Heart left ventricle (tissue), 13 donors: ENCODE measurements at regions not wholly inside any gene's neighbourhood (a gene's known extent, or its start where the extent isn't known, plus 50 kb on each side); places are given as distances from the start of the nearest gene placed in this dataset.

Source experiments
- POLR2A ChIP-seq, 2 donors: fragments of 450-650 bp; IDR thresholded peaks; one replicate each; pipeline ENCODE4 v1.6.1; 2017; ENCODE audit warnings: antibody characterized with exemption in 2 of 2, mild to moderate bottlenecking in 2 of 2, moderate library complexity in 2 of 2
- TF ChIP-seq, protein P1 (sequence below), 12 donors: fragments of 200-600 bp; sonication (generic) in 4 of 12; IDR thresholded peaks; one replicate each; pipeline versions ENCODE4 v1.5.0 to v1.8.0; 2018 to 2022; ENCODE audit warnings: antibody characterized with exemption in 12 of 12, mild to moderate bottlenecking in 5 of 12
- donor health status: ischemic (EF 13 %, LVEDD 7.1; RV severe dilation, severe dysfunction).
- donor health status: DM: no; HTN: yes; CAD: no.
- donor health status: DM: no; HTN: no; CAD: no.
- donor health status: ischemic (EF 25% LVEDD 6.9; RV normal size, moderate dysfunction).
- donor health status: ischemic (EF 25% LVEDD 5.7; RV mildly dilated, moderate dysfunction).
- donor health status: ischemic (EF 35%, LVEDD 5.7; RV mildly dilated, moderate dysfunction).
- donor health status: nonischemic (EF 11% LVEDD 7.7; RV severe dilation, severe dysfunction).
- donor health status: DM: yes; HTN: yes; CAD: no.
- donor health status: PGD.
- donor health status: ischemic (EF 29% LVEDD 5.4; RV normal size, mild dysfunction).
- donor health status: nonischemic (EF 23%, LVEDD 6.1; RV moderate dilation, normal function).

DNA sequence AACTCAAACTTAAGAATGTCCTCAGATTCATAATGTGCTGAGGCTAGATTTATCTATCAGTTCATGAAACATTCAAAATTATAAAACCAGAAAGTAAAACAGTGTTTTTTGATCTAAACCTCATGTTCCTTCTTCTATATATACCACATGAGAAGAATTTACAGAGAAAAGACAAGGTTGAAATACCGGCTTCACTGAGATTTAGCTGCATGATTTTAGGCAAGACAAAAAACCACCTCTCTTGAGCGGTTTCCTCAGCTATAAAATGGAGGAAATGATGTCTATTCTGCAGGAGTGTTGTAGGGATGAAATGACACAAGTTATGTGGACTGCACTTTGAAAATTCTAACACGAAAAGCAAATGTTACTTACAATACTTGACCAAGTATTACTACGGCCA, 80.6 kb upstream of the FOXB1 start:
- TF ChIP-seq, protein P1, sequence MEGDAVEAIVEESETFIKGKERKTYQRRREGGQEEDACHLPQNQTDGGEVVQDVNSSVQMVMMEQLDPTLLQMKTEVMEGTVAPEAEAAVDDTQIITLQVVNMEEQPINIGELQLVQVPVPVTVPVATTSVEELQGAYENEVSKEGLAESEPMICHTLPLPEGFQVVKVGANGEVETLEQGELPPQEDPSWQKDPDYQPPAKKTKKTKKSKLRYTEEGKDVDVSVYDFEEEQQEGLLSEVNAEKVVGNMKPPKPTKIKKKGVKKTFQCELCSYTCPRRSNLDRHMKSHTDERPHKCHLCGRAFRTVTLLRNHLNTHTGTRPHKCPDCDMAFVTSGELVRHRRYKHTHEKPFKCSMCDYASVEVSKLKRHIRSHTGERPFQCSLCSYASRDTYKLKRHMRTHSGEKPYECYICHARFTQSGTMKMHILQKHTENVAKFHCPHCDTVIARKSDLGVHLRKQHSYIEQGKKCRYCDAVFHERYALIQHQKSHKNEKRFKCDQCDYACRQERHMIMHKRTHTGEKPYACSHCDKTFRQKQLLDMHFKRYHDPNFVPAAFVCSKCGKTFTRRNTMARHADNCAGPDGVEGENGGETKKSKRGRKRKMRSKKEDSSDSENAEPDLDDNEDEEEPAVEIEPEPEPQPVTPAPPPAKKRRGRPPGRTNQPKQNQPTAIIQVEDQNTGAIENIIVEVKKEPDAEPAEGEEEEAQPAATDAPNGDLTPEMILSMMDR (IDR thresholded peaks at IDR 0.05): no peak
- no peak for TF ChIP-seq POLR2A (IDR thresholded peaks at IDR 0.05)
